OCI-LY3 (cell line): ENCODE measurements at regions not wholly inside any gene's neighbourhood (a gene's known extent, or its start where the extent isn't known, plus 50 kb on each side); places are given as distances from the start of the nearest gene placed in this dataset.

Experiments
- H2AFZ ChIP-seq: fragments of 200-600, 300-600 bp; shearing (Covaris generic); 2 replicates; pipeline ENCODE4 v1.6.0; 2014; ENCODE audit warnings: antibody characterized with exemption, low read depth, low read length
- H3K27ac ChIP-seq: fragments of 200-600, 300-600 bp; sonication (generic); 2 replicates; pipeline ENCODE4 v1.5.1; 2014; ENCODE audit warnings: mild to moderate bottlenecking, low read length, moderate library complexity, mixed read lengths
- H3K27me3 ChIP-seq: fragments of 200-600, 300-600 bp; sonication (generic); 2 replicates; pipeline ENCODE4 v1.6.1; 2014; ENCODE audit warnings: low read depth, low read length, mixed read lengths
- H3K36me3 ChIP-seq: fragments of 200-600, 300-600 bp; sonication (generic); replicated peaks from 2 replicates; pipeline ENCODE3; 2014; ENCODE audit warnings: low read depth, low read length, mixed read lengths
- H3K4me1 ChIP-seq: fragments of 300-600, 200-600 bp; sonication (generic); 2 replicates; pipeline ENCODE4 v1.6.1; 2014; ENCODE audit warnings: low read length, mixed read lengths
- H3K4me2 ChIP-seq: fragments of 200-600, 300-600 bp; sonication (generic); 2 replicates; pipeline ENCODE4 v1.6.1; 2014; ENCODE audit warnings: low read length, mixed read lengths
- H3K4me3 ChIP-seq: fragments of 300-600, 200-600 bp; sonication (generic); 2 replicates; pipeline ENCODE4 v1.5.1; 2014; ENCODE audit warnings: antibody characterized with exemption, mild to moderate bottlenecking, low read length, moderate library complexity
- H3K79me2 ChIP-seq: fragments of 300-600, 200-600 bp; shearing (Covaris generic); 2 replicates; pipeline ENCODE4 v1.6.1; 2014; ENCODE audit warnings: mild to moderate bottlenecking, low read length, mixed read lengths
- H3K9ac ChIP-seq: fragments of 300-600, 200-600 bp; shearing (Covaris generic); 2 replicates; pipeline ENCODE4 v1.6.0; 2014; ENCODE audit warnings: mild to moderate bottlenecking, low read length, moderate library complexity
- H3K9me3 ChIP-seq: fragments of 200-600, 300-600 bp; shearing (Covaris generic); 2 replicates; pipeline ENCODE4 v1.6.1; 2014; ENCODE audit warnings: low read length, mixed read lengths; ENCODE audit not compliant: insufficient read depth
- H4K20me1 ChIP-seq: fragments of 200-600, 300-600 bp; sonication (generic); 2 replicates; pipeline ENCODE4 v1.6.1; 2016; ENCODE audit warnings: low read length, mixed read lengths; ENCODE audit not compliant: insufficient read depth
- EZH2phosphoT487 ChIP-seq: fragments of 200-600 bp; shearing (Covaris generic); IDR thresholded peaks from 2 replicates; pipeline ENCODE4 v1.6.1; 2018; ENCODE audit warnings: antibody characterized with exemption, mixed run types, low read depth
- TF ChIP-seq, protein P1 (sequence below): fragments of 200-600, 300-600 bp; sonication (generic); IDR thresholded peaks from 2 replicates; pipeline ENCODE4 v1.5.1; 2014; ENCODE audit warnings: antibody characterized with exemption, low read length, low read depth

DNA sequence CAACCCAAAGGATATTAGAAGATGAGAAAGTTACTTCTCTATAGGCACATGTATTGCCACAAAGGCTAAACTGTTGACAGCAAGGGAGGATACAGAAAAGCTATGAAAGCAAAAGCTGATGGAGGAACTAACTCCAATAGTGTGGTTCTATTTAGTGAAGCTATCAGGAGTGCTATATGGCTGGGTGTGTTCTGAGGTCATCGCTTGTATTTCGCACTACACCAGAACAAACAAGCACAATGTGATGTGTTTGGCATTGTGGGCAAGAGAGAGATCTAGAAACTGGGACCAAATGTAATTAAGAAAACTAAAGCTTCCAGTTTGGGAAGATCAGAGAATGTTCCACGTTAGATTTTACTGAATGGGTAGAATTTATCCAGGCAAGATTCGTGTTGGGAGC is 220.4 kb upstream of the UMPS start:
- TF ChIP-seq EZH2phosphoT487 = no peak
- TF ChIP-seq, protein P1, sequence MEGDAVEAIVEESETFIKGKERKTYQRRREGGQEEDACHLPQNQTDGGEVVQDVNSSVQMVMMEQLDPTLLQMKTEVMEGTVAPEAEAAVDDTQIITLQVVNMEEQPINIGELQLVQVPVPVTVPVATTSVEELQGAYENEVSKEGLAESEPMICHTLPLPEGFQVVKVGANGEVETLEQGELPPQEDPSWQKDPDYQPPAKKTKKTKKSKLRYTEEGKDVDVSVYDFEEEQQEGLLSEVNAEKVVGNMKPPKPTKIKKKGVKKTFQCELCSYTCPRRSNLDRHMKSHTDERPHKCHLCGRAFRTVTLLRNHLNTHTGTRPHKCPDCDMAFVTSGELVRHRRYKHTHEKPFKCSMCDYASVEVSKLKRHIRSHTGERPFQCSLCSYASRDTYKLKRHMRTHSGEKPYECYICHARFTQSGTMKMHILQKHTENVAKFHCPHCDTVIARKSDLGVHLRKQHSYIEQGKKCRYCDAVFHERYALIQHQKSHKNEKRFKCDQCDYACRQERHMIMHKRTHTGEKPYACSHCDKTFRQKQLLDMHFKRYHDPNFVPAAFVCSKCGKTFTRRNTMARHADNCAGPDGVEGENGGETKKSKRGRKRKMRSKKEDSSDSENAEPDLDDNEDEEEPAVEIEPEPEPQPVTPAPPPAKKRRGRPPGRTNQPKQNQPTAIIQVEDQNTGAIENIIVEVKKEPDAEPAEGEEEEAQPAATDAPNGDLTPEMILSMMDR = no peak
- Histone ChIP-seq H4K20me1 (no peaks in the 10 kb centered on the region), H3K4me1 (no peaks in the 10 kb centered on the region), H3K36me3 (no peaks in the 10 kb centered on the region), H3K27me3 (peaks cover 38% of the 10 kb centered on the region), H3K27ac (no peak overlapping the region), H3K4me2 (no peak overlapping the region), H3K9ac (no peak overlapping the region), H3K9me3 (no peaks in the 10 kb centered on the region), H3K4me3 (no peak overlapping the region), H3K79me2 (no peaks in the 10 kb centered on the region), H2AFZ (no peak overlapping the region)

DNA sequence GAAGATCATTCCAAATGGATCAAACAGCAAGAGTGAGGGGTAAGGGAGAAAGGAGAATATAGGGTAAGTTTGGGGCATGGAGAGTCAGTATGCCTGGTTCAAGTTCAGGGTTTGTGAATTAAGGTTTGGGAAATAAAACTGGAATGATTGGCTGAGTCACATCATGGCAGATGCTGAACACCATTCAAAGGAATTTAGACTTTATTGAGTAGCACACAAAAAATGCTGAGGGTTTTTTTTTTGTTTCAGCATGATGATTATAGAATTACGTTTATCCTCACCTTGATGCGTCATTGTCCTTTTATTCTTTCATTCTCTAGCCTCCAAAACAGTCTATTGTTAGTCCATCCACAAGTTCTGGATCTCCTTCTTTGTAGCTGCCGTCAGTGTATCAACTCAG is 220.0 kb upstream of the UMPS start:
- Histone ChIP-seq H3K9ac (no peak overlapping the region), H2AFZ (no peak overlapping the region), H3K27me3 (peaks cover 35% of the 10 kb centered on the region), H4K20me1 (no peaks in the 10 kb centered on the region), H3K9me3 (no peaks in the 10 kb centered on the region), H3K27ac (no peak overlapping the region), H3K79me2 (no peaks in the 10 kb centered on the region), H3K4me3 (no peak overlapping the region), H3K4me2 (no peak overlapping the region), H3K4me1 (no peaks in the 10 kb centered on the region), H3K36me3 (no peaks in the 10 kb centered on the region)
- TF ChIP-seq, protein P1 = no peak
- TF ChIP-seq EZH2phosphoT487 = no peak

DNA sequence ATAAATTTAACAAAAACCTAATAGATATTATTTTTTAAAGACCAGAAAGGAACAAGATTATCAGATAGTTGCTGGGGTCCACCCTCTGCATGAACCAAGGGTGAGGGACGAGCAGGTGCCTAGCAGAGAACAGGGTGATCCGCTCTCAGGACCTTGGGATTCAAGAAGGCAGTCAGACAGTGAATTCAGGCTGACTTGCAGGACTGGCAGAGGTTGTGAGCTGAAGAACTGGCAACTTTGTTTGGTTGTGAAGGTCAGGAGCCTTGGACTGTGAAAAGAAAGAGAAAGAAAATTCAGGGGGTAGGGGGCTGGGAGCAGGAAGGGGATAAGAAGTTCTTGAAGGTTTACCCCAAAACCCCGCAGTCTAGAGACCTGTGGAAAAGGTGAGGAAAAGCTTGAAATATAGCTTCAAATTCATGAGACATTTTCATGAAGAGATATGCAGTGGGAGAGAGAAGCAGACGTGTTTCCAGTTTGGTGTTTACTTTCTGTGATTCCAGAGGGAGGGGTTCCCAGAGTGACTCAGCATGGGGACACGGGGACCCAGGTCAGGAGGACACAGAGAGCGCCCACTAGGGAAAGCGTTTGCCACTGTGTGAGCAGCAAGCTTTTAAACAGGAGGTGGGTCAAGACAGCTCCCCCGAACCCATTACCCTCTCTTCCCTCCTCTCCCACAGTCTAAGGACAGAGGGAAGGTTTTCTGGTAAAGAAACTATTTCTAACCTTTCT is 217.2 kb upstream of the UMPS start:
- no peak overlapping the region for H3K9ac ChIP-seq
- no peak for TF ChIP-seq EZH2phosphoT487
- TF ChIP-seq, protein P1 = no peak
- no peak overlapping the region for H3K4me2 ChIP-seq
- no peaks in the 10 kb centered on the region for H4K20me1 ChIP-seq
- H2AFZ ChIP-seq = no peak overlapping the region
- H3K27ac ChIP-seq = no peak overlapping the region
- H3K4me1 ChIP-seq = no peaks in the 10 kb centered on the region
- H3K27me3 ChIP-seq = peaks cover 33% of the 10 kb centered on the region; the same call in 1 of the 2 replicates
- no peaks in the 10 kb centered on the region for H3K9me3 ChIP-seq
- no peaks in the 10 kb centered on the region for H3K36me3 ChIP-seq
- no peak overlapping the region for H3K4me3 ChIP-seq
- no peaks in the 10 kb centered on the region for H3K79me2 ChIP-seq

DNA sequence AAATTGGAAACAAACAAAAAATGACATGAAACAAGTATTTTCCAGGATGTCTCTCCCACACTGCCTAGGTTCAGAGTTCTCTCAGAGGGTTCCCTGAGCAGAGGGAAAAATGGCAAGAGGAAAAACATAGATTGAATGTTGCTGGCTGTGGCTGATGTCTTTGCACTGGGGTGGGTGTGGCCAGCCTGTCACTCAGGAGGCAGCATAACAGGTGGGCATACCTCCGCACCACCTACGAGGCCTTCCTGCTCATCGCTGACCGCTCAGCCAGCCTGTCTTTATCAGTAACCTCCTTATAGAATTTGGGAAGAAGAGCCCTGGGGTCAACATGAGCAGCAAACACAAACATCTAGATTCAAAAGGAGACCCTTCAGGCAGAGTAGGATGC is 216.6 kb upstream of the UMPS start:
- TF ChIP-seq, protein P1 = no peak
- TF ChIP-seq EZH2phosphoT487 = no peak
- Histone ChIP-seq H3K4me2 (no peak overlapping the region), H3K27ac (no peak overlapping the region)

More for the DNA sequence above, 216.6 kb upstream of the UMPS start:
- Histone ChIP-seq H3K36me3 (no peaks in the 10 kb centered on the region), H3K79me2 (no peaks in the 10 kb centered on the region), H3K4me3 (no peak overlapping the region), H3K9ac (no peak overlapping the region), H4K20me1 (no peaks in the 10 kb centered on the region), H3K9me3 (no peaks in the 10 kb centered on the region), H3K4me1 (no peaks in the 10 kb centered on the region), H3K27me3 (peaks cover 38% of the 10 kb centered on the region; the same call in 1 of the 2 replicates), H2AFZ (no peak overlapping the region)
